Neural cell (in vitro differentiated cells): ENCODE measurements at regions not wholly inside any gene's neighbourhood (a gene's known extent, or its start where the extent isn't known, plus 50 kb on each side); places are given as distances from the start of the nearest gene placed in this dataset.
A peak's percentile ranks its signal among the peaks of the same experiment; 100 is the strongest.

Source experiments
- H2AFZ ChIP-seq: fragments of 200-600, 300-800 bp; sonication (generic), shearing (Covaris generic); 2 replicates; pipeline ENCODE4 v1.6.0; 2014; ENCODE audit warnings: low read depth, mild to moderate bottlenecking, antibody characterized with exemption, low read length, moderate library complexity
- H3F3A ChIP-seq: fragments of 200-600 bp; shearing (Covaris generic); 2 replicates; pipeline ENCODE4 v1.6.1; 2016; ENCODE audit warnings: mild to moderate bottlenecking, moderate library complexity, mixed read lengths, antibody characterized with exemption, low read length; ENCODE audit not compliant: insufficient read depth, poor library complexity, severe bottlenecking
- H3K27ac ChIP-seq: fragments of 200-600, 300-800 bp; sonication (generic), shearing (Covaris generic); 2 replicates; pipeline ENCODE4 v1.5.1; 2014; ENCODE audit warnings: mild to moderate bottlenecking, low read length, moderate library complexity
- H3K27me3 ChIP-seq: fragments of 300-800, 200-600 bp; sonication (generic), shearing (Covaris generic); 2 replicates; pipeline ENCODE4 v1.6.0; 2014; ENCODE audit warnings: mild to moderate bottlenecking, low read depth, low read length, moderate library complexity; ENCODE audit not compliant: insufficient read depth
- H3K36me3 ChIP-seq: fragments of 300-800, 200-600 bp; sonication (generic), shearing (Covaris generic); 2 replicates; pipeline ENCODE4 v1.5.1; 2014; ENCODE audit warnings: mild to moderate bottlenecking, antibody characterized with exemption, low read length, moderate library complexity; ENCODE audit not compliant: insufficient read depth
- H3K4me2 ChIP-seq: fragments of 300-800, 200-600 bp; sonication (generic), shearing (Covaris generic); 2 replicates; pipeline ENCODE4 v1.6.0; 2014; ENCODE audit warnings: mild to moderate bottlenecking, low read length
- H3K4me3 ChIP-seq: fragments of 300-800, 200-600 bp; sonication (generic), shearing (Covaris generic); 2 replicates; pipeline ENCODE4 v1.5.1; 2014; ENCODE audit warnings: mild to moderate bottlenecking, low read length, moderate library complexity
- H3K79me2 ChIP-seq: fragments of 200-600 bp; shearing (Covaris generic); replicated peaks from 2 replicates; pipeline ENCODE4 v1.6.0; 2014; ENCODE audit warnings: mild to moderate bottlenecking, low read length, moderate library complexity; ENCODE audit not compliant: insufficient read depth
- H3K9ac ChIP-seq: fragments of 300-800, 200-600 bp; sonication (generic), shearing (Covaris generic); 2 replicates; pipeline ENCODE4 v1.6.1; 2016; ENCODE audit warnings: mild to moderate bottlenecking, low read length, mixed read lengths
- H3K9me2 ChIP-seq: fragments of 200-600 bp; shearing (Covaris generic); 2 replicates; pipeline ENCODE4 v1.6.1; 2016; ENCODE audit warnings: mild to moderate bottlenecking, low read length, mixed read lengths; ENCODE audit not compliant: insufficient read depth
- H3K9me3 ChIP-seq: fragments of 200-600, 300-800 bp; sonication (generic), shearing (Covaris generic); 2 replicates; pipeline ENCODE4 v1.6.1; 2016; ENCODE audit warnings: mild to moderate bottlenecking, mixed run types, low read length, moderate library complexity, mixed read lengths
- H4K20me1 ChIP-seq: fragments of 200-600 bp; shearing (Covaris generic); 2 replicates; pipeline ENCODE4 v1.6.1; 2016; ENCODE audit warnings: mild to moderate bottlenecking, mixed run types; ENCODE audit not compliant: insufficient read depth
- CTCF ChIP-seq: fragments of 450-650 bp; IDR thresholded peaks from 2 replicates; pipeline ENCODE4 v1.5.1; 2014; ENCODE audit warnings: antibody characterized with exemption, mild to moderate bottlenecking, moderate library complexity; ENCODE audit not compliant: poor library complexity, severe bottlenecking
- EP300 ChIP-seq: fragments of 450-650 bp; conservative IDR thresholded peaks from 2 replicates; pipeline ENCODE4 v1.6.1; 2014; ENCODE audit warnings: antibody characterized with exemption, mild to moderate bottlenecking, moderate library complexity; ENCODE audit not compliant: poor library complexity, severe bottlenecking
- EZH2 ChIP-seq: fragments of 200-600, 300-800 bp; shearing (Covaris generic), sonication (generic); IDR thresholded peaks from 2 replicates; pipeline ENCODE4 v1.6.1; 2014; ENCODE audit warnings: antibody characterized with exemption, low read length, borderline replicate concordance, mild to moderate bottlenecking; ENCODE audit not compliant: insufficient read depth, poor library complexity, severe bottlenecking
- MXI1 ChIP-seq: fragments of 450-650 bp; conservative IDR thresholded peaks from 2 replicates; pipeline ENCODE4 v1.6.1; 2014; ENCODE audit warnings: antibody characterized with exemption, mild to moderate bottlenecking; ENCODE audit not compliant: poor library complexity, severe bottlenecking
- POLR2AphosphoS5 ChIP-seq: IDR thresholded peaks from 2 replicates; pipeline ENCODE4 v1.6.1; 2012
- RAD21 ChIP-seq: fragments of 450-650 bp; conservative IDR thresholded peaks from 2 replicates; pipeline ENCODE4 v1.6.1; 2014; ENCODE audit warnings: antibody characterized with exemption, mild to moderate bottlenecking, moderate library complexity
- REST ChIP-seq: IDR thresholded peaks from 2 replicates; pipeline ENCODE4 v1.6.1; 2012; ENCODE audit warnings: borderline replicate concordance
- SMC3 ChIP-seq: fragments of 450-650 bp; conservative IDR thresholded peaks from 2 replicates; pipeline ENCODE4 v1.6.1; 2014; ENCODE audit warnings: antibody characterized with exemption, mild to moderate bottlenecking, moderate library complexity; ENCODE audit not compliant: poor library complexity
- TAF1 ChIP-seq: IDR thresholded peaks from 2 replicates; pipeline ENCODE4 v1.6.1; 2012; ENCODE audit warnings: low read depth

GRCh38 chr10:106198275-106198674 lies 966.2 kb downstream of the SORCS1 start:
- H3K36me3 ChIP-seq, result no peaks in the 10 kb centered on the region
- H3K27ac ChIP-seq, result no peak overlapping the region
- no peaks in the 10 kb centered on the region for H3K9me3 ChIP-seq
- no peak for TF ChIP-seq CTCF
- no peak for TF ChIP-seq REST
- H2AFZ ChIP-seq, result no peak overlapping the region
- H3K27me3 ChIP-seq, result no peaks in the 10 kb centered on the region
- no peaks in the 10 kb centered on the region for H4K20me1 ChIP-seq
- H3K9ac ChIP-seq, result no peak overlapping the region
- H3K4me3 ChIP-seq, result no peak overlapping the region
- H3K9me2 ChIP-seq, result no peaks in the 10 kb centered on the region
- H3K4me2 ChIP-seq, result no peak overlapping the region
- H3K79me2 ChIP-seq, result no peaks in the 10 kb centered on the region
- no peaks in the 10 kb centered on the region for H3F3A ChIP-seq

GRCh38 chr10:106189292-106189691 lies 975.2 kb downstream of the SORCS1 start:
- H3K9ac ChIP-seq, result no peak overlapping the region

More at GRCh38 chr10:106189292-106189691, 975.2 kb downstream of the SORCS1 start:
- H4K20me1 ChIP-seq, result no peaks in the 10 kb centered on the region
- H3K9me2 ChIP-seq, result no peaks in the 10 kb centered on the region
- H3K27me3 ChIP-seq, result no peaks in the 10 kb centered on the region
- H3K9me3 ChIP-seq, result no peaks in the 10 kb centered on the region
- no peak overlapping the region for H3K27ac ChIP-seq
- no peak overlapping the region for H3K4me2 ChIP-seq
- H3F3A ChIP-seq, result no peaks in the 10 kb centered on the region
- TF ChIP-seq REST (no peak), RAD21 (peak; percentile 57), EZH2 (no peak), SMC3 (peak; percentile 64), MXI1 (no peak), EP300 (no peak), TAF1 (no peak), POLR2AphosphoS5 (no peak), CTCF (peak; percentile 63)
- H3K79me2 ChIP-seq, result no peaks in the 10 kb centered on the region
- no peaks in the 10 kb centered on the region for H3K36me3 ChIP-seq
- H2AFZ ChIP-seq, result no peak overlapping the region
- H3K4me3 ChIP-seq, result no peak overlapping the region
